Parathyroid adenoma (tissue), 2 donors: ENCODE measurements at regions not wholly inside any gene's neighbourhood (a gene's known extent, or its start where the extent isn't known, plus 50 kb on each side); places are given as distances from the start of the nearest gene placed in this dataset.

Source experiments
- H2AFZ ChIP-seq: fragments of 300-600 bp; sonication (generic); one replicate; pipeline ENCODE4 v1.7.0; 2017; ENCODE audit warnings: antibody characterized with exemption, mild to moderate bottlenecking
- H3K27ac ChIP-seq: fragments of 300-600 bp; sonication (generic); one replicate; pipeline ENCODE4 v1.7.0; 2017
- H3K27me3 ChIP-seq: fragments of 300-600 bp; sonication (generic); one replicate; pipeline ENCODE4 v1.7.0; 2017; ENCODE audit warnings: low read length; ENCODE audit not compliant: control insufficient read depth, insufficient read depth
- H3K36me3 ChIP-seq: fragments of 300-600 bp; sonication (generic); one replicate; pipeline ENCODE4 v1.7.0; 2017; ENCODE audit warnings: low read length; ENCODE audit not compliant: control insufficient read depth, insufficient read depth
- H3K4me1 ChIP-seq: fragments of 300-600 bp; sonication (generic); one replicate; pipeline ENCODE4 v1.7.0; 2017; ENCODE audit warnings: control low read depth
- H3K4me2 ChIP-seq: fragments of 300-600 bp; sonication (generic); one replicate; pipeline ENCODE4 v1.7.0; 2017; ENCODE audit warnings: low read length
- H3K4me3 ChIP-seq: fragments of 300-600 bp; sonication (generic); one replicate; pipeline ENCODE4 v1.7.0; 2017; ENCODE audit warnings: low read depth, low read length
- H3K79me2 ChIP-seq: fragments of 300-600 bp; sonication (generic); one replicate; pipeline ENCODE4 v1.7.0; 2017; ENCODE audit warnings: control low read depth
- H3K9ac ChIP-seq: fragments of 300-600 bp; sonication (generic); one replicate; pipeline ENCODE4 v1.7.0; 2017; ENCODE audit warnings: mild to moderate bottlenecking
- H3K9me3 ChIP-seq: fragments of 300-600 bp; sonication (generic); one replicate; pipeline ENCODE4 v1.7.0; 2017; ENCODE audit warnings: low read length; ENCODE audit not compliant: control insufficient read depth
- TF ChIP-seq, protein P1 (sequence below): fragments of 300-600 bp; sonication (generic); IDR thresholded peaks from one replicate; pipeline ENCODE4 v1.7.0; 2017; ENCODE audit warnings: antibody characterized with exemption, mild to moderate bottlenecking
- donor health status: primary hyperparathyroidism.

DNA sequence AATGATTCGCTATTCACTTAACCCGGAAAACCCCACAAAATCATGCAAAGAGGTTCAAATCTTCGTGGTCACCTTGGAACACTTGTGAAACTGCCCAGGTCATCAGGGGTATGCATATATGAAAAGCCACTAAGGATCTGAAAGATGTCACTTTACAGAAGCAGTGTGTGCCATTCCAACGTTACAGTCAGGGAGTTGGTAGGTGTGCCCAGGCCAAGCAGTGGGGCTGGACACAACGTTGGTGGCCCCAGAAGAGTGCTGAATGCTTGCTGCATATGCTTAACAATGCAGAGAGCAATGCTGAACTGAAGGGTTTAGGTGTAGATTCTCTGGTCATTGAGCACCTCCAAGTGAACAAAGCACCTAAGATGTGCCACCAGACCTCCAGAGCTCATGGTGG lies 51.1 kb upstream of the EIF5 start:
- Histone ChIP-seq H3K27me3 (no peaks in the 10 kb centered on the region), H3K27ac (no peak overlapping the region), H3K9ac (no peak overlapping the region), H3K79me2 (no peaks in the 10 kb centered on the region), H3K36me3 (no peaks in the 10 kb centered on the region), H3K4me3 (no peak overlapping the region), H3K9me3 (no peaks in the 10 kb centered on the region), H3K4me2 (no peak overlapping the region), H3K4me1 (peaks cover 6% of the 10 kb centered on the region), H2AFZ (no peak overlapping the region)
- TF ChIP-seq, protein P1, sequence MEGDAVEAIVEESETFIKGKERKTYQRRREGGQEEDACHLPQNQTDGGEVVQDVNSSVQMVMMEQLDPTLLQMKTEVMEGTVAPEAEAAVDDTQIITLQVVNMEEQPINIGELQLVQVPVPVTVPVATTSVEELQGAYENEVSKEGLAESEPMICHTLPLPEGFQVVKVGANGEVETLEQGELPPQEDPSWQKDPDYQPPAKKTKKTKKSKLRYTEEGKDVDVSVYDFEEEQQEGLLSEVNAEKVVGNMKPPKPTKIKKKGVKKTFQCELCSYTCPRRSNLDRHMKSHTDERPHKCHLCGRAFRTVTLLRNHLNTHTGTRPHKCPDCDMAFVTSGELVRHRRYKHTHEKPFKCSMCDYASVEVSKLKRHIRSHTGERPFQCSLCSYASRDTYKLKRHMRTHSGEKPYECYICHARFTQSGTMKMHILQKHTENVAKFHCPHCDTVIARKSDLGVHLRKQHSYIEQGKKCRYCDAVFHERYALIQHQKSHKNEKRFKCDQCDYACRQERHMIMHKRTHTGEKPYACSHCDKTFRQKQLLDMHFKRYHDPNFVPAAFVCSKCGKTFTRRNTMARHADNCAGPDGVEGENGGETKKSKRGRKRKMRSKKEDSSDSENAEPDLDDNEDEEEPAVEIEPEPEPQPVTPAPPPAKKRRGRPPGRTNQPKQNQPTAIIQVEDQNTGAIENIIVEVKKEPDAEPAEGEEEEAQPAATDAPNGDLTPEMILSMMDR: no peak

GRCh38 chr14:103283916-103284315 lies 50.1 kb upstream of the EIF5 start:
- Histone ChIP-seq H3K4me1 (peaks cover 6% of the 10 kb centered on the region), H2AFZ (no peak overlapping the region), H3K4me3 (no peak overlapping the region), H3K9ac (no peak overlapping the region), H3K27ac (no peak overlapping the region), H3K4me2 (no peak overlapping the region), H3K27me3 (no peaks in the 10 kb centered on the region), H3K36me3 (no peaks in the 10 kb centered on the region), H3K79me2 (no peaks in the 10 kb centered on the region), H3K9me3 (no peaks in the 10 kb centered on the region)
- TF ChIP-seq, protein P1: no peak
